ENCODE measurements at regions not wholly inside any gene's neighbourhood (a gene's known extent, or its start where the extent isn't known, plus 50 kb on each side); places are given as distances from the start of the nearest gene placed in this dataset.

DNA sequence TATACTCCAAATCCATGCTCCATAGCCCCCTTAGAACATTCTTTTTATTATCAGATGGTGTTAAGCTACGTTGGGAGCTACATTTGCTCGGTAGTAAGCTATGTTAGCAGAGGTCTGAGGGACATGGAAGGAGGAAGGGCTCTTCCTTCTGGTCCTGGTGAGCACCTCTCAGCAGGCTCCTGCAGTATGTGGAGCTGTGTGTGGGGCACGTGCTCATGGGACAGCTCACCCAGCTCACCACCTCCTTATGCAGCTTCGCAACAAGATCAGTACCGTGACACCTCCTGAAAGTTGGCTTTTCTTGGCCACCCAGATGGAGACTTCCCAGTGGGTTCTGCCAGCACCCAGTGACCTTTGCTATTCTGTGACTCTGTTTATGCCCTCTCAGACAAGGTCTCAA, 400.5 kb upstream of the SLC10A2 start:
- TF ChIP-seq POLR2AphosphoS5 (IDR thresholded peaks at IDR 0.05; ENCODE audit: low read depth) (no peak), EZH2 (IDR thresholded peaks at IDR 0.05; ENCODE audit: low read depth, unreplicated experiment) (no peak), CTCF (conservative IDR thresholded peaks at IDR 0.05; ENCODE audit: low read depth in 2 of 2) (no peak), CREB1 (CRISPR knock-in tag; IDR thresholded peaks at IDR 0.05; ENCODE audit: low read depth) (no peak), ZNF331 (CRISPR knock-in tag; IDR thresholded peaks at IDR 0.05; ENCODE audit: low read depth) (no peak), REST (IDR thresholded peaks at IDR 0.05; ENCODE audit: unreplicated experiment) (no peak), EZH2phosphoT487 (IDR thresholded peaks at IDR 0.05; ENCODE audit: unreplicated experiment) (no peak), STAT1 (IDR thresholded peaks at IDR 0.05; ENCODE audit: unreplicated experiment) (no peak)

All from GM23338 (cell line).